Stimulated activated CD8-positive, alpha-beta memory T cell treated with anti-CD3 and anti-CD28 coated beads, Interleukin-7, amount 100 ng/mL, for 48 hours (primary cell): ENCODE measurements at regions not wholly inside any gene's neighbourhood (a gene's known extent, or its start where the extent isn't known, plus 50 kb on each side); places are given as distances from the start of the nearest gene placed in this dataset.
"Not testable (repeated sequence)": the region's sequence is repeated elsewhere in the genome, so short reads cannot be mapped to it uniquely, and the experiment has no call there.

ENCODE experiments used
- DNase-seq, 2 donors: peaks; one replicate each; pipeline ENCODE4 v3.0.0-alpha.2; 2020; ENCODE audit warnings: low read depth in 1 of 2; ENCODE audit errors: extremely low read depth in 1 of 2

DNA sequence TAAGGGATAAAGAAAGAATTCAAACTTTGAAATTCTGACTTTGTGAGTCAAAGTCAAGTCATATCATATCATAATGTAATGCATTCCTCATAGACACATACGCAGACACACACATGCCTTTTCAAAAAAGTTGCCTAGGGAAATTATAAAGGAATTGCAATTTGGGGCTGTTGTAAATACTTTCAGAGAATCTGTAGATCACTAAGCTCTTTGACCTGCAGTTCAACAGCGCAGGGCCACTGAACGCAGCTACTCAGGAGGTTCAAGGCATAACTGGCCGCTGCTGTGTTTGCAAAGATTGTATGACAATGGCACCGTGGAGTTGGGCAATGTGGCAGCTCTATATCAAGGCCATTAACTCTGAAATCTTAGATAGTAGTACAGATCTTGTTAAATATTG lies 188.4 kb upstream of the THRB start:
- DNase-seq = no peak

DNA sequence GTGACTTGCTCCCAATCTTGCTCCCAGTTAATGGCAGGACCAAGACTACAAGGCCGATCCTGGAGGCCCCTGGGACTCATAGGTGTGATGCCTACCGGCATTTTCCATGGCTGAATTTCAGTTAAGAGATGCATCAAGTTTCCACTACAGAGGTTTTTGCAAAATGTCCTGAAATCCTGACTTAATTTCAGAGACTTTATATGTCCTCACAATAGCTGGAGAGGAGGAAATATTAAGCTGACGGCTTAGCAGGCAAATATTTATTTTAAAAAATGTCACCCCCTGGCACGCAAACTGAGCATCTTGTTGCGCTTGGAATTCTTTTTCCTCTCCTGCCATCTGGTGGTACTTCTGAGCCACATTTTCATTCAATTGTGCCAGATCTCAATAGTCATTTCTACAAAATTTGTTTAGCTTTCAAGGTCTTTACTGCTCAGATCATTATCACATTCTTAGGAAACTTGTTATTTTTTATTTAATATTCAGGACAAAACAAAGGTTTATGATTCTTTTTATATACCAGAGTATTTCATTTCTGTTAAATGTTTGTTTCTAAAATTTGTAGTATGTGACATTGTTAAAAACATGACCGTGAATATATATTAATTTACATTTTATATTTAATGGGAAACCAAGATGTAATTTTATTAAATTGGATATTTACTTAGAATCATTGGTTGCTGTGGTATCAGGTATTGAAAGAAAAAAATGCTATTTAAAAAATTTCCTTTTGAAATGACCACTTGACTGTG lies 189.2 kb upstream of the THRB start:
- DNase-seq = no peak

DNA sequence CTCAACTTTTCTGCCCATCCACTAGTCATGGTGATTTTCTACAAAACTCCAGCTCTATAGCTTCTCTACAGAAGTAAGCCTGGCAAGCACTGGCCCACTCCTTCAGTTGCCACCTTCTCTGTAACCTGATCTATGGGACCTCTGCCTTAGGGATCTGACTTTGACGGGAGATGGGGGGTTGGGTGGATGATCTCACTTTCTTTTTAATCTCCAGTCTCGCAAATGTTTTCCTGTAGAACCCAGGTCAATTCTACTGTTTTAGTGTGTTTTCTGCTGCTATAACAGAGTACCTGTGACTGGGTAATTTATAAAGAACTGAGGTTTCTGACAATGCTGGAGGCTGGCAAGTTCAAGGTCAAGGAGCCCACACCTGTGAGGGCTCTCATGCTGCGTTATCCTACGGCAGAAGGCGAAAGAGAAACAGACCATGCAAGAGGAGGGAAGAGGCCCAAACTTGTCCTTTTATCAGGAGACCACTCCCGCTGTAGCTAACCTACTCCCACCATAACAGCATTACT lies 189.9 kb upstream of the THRB start:
- DNase-seq = no peak

DNA sequence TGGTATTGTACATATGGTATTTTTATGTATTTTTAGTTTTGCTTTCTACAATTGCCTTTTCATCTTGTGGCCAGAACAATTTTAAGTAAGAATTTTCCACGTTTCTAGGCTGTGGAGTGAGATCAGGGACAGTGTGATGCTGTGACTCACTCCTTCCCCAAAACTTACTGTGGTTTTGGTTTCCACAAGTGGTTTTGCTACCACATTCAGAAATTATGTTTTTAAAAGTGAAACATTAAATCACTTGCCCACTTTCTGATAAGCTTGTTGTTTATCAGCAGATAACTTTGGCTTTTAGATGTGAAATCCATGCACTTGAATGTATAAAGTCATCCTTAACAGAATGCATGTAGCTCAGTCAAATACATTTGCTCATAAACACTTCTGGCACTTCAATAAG lies 192.2 kb upstream of the THRB start:
- DNase-seq = no peak

DNA sequence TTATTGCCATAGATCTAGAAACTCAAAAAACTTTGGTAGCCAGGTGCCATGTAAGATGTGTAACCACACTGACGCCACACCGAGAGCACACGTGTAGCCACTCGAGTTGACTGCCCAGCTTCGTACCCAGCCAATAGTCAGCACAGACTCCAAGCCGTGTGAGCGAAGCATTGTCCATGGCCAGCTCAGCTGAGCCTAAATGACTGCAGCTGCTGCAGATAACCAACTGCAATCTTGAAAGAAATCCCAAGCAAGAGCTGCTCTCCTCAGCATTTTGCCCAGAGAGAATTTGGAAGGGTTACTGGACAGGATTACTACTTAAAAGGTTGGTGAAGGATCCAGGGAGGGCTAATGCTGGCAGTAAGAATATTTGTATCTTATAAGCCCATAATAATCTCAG lies 193.0 kb upstream of the THRB start:
- no peak for DNase-seq

DNA sequence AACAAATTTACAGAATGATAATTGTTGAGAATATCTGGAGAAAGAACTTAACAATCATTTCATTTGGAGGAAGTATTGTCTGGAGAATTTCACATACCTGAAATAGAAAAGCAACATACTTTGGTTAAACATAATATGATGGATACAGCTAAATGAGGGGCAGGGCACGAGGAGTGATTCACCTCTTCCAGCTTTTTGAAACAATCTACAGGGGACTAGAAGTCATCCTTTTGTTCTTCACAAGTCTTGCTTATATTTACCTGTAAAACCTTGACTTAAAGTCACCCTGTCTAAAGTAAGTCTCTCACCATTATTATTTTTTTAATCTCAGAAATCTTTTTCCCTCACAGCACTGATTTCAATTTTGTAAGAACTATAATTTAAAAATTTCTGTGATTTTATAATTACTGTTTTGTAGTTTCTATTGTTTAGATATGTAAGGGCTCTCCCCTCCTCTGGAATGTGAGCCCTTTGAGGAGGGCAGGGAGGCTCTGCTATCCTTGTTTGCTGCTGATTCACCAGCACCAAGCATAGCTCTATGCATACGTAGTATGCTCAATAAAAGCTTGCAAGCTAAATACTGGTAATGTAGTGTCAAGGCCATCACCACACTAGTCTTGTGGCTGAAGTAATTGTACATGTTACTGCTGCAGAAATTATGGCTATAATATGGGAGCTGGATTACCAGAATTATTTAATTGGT lies 193.9 kb upstream of the THRB start:
- DNase-seq = no peak

DNA sequence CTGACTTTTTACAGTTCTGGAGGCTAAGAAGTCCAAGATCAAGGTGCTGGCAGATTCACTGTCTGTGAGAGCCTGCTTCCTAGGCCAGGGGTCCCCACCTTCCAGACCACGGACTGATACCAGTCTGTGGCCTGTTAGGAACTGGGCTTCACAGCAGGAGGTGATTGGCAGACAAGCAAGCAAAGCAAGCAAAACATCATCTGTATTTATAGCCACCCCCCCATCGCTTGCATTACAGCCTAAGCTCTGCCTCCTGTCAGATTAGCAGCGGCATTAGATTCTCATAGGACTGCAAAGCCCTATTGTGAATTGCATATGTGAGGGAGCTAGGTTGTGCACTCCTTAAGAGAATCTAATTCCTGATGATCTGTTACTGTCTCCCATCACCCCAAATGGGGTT lies 194.7 kb upstream of the THRB start:
- no peak for DNase-seq

DNA sequence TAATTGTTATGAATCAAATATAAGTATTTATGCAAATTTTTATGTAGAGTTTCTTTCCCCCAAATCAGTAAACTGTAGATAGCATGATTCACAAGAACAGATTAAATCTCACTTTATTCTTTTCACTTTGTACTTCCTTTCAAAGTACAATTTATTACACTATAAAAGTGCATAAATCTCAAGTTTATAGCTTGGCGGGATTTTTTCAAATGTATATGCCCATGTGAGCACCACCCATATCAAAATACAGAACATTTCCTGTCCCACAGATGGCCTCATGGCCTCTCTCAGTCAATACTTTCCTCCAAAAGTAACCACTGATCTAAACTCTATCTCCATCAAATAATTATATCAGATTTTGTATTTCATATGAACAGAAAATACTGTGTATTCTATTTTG lies 196.1 kb upstream of the THRB start:
- no peak for DNase-seq

DNA sequence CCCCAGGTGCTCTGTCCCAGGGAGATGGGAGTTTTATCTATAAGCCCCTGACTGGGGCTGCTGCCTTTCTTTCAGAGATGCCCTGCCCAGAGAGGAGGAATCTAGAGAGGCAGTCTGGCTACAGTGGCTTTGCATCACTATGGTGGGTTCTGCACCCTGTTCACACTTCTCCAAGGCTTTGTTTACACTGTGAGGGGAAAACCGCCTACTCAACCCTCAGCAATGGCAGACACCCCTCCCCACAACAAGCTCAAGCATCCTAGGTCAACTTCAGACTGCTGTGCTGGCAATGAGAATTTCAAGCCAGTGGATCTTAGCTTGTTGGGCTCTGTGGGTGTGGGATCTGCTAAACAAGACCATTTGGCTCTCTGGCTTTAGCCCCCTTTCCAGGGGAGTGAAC lies 204.4 kb upstream of the THRB start:
- not testable (repeated sequence) for DNase-seq

DNA sequence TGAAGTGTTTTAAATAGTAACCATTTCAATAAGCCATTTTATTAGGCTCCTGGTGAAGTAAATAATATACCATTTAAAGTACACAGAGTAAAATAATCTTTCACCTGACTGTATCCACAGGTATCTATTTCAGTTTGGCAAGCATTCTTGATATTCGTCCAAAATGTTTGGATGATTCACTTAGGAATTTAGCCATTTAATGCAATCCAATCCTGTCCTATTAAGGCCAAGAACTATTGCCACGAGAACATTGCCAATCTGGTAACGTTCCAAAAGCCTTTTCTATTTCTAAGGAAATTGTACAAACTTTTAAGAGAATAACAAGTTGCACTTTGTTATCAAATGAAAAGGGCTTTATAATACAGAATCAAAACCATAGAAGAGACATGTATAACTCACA lies 209.8 kb upstream of the THRB start:
- no peak for DNase-seq

DNA sequence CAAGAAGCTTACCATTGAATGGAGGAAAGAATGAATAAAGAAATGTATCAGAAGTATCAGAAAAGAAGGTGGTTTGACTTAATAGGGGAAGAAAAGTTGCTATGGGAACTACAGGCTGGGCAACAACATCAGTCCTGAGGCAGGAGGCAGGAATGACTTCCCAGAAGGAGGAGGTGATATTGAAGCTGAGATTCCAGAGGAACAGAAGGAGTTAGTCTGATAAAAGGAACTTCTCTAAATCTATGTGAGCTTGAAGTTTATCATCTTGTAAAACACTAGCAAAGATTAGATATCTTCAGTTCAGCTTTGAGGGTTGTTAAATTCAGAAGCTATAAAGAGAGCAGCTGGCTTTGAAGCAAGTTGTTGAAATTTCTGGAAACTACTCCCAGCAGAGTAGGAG lies 213.3 kb upstream of the THRB start:
- DNase-seq = no peak

DNA sequence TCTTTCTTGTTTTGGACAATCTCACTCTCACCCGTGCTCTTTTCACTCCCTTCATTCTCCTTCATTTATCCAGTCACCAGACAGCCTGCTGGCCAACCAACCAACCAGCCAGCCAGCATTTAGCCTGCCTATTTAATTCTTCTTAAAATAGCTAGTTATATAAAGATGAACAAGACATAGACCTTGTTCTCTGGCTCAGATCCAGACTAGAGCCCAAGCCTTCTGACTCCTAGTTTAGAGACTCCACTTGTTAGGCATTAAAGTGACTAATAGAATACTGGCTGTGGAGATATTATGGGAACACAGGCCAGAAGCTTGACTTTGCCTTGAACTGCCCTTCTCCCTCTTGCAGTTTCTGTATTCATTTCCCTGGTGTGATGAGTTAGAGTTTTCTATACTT lies 215.3 kb upstream of the THRB start:
- no peak for DNase-seq

DNA sequence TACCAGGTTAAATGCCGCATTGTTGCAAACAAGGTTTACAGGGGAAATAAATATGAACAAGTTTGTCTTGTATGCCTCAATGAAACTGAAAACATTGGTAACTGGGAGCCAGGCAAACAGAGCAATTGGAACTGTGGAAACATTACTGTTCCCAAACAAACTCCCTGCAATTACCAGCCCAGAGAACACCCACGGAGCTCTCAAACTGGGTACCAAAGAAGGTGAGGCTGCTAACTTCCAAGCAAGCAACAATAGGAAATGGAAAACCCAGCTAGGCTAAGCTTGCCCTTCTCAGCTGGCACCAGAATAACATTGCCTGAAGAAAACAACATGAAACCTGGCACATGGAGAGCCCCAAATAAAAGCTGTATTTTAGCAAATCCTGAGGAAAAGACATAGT lies 218.9 kb upstream of the THRB start:
- DNase-seq = no peak

DNA sequence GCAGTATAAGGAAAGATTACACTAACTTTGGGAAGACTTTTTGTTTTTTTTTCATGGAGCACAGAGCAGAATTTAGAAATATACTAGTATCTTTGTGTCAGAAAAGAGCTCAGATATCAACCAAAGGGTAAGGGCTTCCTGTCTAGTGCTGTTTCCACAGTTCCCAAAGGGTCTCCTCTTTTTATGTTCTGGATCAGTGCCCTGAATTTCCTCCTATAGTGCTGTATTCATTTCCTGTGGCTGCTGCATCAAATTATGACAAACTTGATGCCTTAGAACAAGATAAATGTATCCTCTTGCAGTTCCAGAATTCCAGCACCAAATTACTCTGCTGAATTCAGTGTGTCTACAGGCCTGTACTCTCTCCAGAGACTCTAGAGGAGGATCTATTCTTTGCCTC lies 219.8 kb upstream of the THRB start:
- no peak for DNase-seq

DNA sequence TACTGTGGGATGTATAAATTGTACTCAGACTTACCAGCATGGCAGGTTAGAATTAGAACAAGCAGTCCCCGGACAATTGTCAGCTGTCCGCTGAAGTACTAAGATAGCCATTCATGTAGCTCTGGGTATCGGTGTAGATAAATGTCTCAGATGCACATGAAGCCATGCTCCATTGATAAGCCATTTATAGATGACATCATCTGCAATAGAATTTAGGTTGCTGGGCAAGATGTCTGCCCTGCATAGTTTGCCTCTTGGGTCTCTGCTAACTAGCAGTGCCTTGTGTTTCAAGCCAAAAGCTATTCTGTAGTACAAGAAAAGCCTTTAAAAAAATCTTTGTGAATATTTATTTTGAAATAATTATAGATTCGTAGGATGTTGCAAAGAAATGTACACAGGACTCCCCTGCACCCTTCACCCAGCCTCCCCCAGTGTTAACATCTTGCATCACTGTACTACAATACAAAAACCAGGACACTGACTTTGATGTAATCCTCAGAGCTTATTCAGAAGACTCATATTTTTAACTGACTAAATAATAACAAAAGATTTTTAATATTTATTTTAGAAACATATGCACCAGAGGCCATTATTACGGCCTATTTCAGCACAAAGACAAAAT lies 220.6 kb upstream of the THRB start:
- DNase-seq = no peak

DNA sequence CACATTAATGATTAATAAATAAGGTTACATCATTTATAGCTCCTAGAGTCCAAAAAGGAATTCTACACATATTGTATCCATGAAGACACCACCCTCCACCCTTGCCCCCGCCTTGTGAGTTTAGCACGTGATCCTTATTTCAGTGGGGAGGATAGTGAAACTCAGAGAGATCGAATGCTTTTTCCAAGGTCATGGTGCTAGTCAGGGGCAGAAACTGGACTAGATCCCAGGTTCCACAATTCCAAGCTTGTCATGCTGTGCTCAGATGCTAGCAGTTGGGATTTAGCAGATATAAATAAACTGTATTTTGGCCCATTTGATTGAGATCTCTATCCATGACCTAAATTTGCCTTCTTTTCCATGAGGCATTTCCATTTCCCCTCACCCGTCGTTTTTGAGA lies 227.4 kb upstream of the THRB start:
- no peak for DNase-seq

DNA sequence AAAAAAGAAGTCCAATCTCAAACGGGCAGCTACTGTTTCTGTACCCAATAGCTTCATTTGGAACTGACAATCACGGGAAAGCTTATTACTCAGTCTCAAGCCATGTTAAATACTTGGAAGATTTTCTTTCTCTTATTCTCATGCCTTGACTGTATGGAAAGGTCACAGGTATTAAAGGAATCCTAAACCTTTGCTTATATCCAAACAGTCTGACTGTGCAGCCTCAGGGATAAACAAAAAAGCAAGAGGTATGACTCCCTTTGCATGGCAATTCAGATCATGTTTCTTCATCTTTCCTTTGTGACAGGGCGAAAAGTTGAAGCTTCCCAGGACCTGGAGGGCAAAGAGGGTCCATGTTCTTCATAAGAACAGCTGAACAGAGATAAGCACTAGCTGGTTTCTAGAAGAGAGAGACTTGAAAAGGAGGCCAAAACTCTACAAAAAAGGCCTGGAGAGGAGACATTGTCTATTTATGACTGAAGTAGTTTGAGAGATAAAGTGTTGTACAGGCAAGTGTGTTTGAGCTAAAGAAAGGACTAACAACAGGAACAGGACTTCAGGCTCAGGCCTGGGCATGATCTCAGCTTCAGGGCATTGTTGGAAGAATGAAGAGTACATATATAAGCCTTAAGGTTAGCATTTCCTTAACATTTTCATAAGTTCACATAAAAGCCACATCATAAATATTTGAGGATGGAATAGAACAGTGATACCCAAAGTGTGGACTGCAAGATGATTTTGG lies 231.0 kb upstream of the THRB start:
- DNase-seq = no peak

DNA sequence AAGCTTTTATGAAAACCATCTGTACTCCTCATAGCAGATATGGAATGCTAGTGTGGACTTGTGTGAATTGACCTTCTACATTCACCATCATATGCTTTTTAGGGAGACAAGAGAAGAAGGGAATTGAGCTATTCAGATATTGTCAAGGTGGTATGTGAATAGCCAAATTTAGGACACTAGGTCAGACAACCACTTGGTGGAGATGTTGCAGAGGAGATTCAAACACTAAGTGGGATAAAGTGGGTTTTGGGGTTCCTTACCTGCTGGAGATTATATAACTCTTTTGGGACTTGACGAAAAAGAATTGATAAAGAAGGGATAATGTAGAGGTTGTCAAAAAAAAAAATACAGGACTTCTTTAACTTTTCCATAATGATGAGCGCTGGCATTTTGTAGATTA lies 231.8 kb upstream of the THRB start:
- no peak for DNase-seq

DNA sequence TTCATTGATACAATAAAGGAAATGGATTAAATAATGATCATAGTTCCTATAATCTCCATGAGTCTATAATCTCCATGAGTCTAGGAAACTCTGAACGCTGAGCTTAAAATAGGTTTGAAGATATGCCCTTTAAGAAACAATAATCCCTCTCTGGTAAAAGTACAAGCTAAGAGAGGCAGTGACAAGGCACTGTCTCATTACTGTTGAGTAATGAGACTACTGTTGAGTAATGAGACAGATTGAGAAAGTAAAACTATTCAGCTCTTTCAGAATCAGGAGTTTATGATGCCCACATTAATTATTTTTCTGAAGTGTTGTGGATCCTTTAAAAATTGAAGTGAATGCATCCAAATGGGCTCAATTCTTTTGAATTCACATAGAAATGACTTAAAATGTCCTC lies 235.5 kb upstream of the THRB start:
- no peak for DNase-seq

DNA sequence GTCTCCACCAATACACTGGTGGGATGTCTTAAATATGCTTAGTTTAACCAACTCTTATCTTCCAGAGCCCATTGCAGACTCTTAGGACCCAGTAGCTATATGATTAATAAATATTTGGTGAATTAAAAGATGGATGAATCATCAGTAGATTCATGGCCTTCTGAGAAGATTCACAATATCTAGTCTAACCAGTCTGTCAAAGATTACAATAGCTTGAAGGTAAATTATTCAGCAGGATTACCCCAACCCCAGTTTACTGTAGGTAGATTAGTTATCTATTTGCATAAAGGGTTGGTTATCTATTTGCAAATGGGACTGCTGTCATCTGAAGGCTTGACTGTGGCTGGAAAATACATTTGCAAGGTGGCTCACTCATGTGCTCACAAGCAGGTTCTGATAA lies 239.4 kb upstream of the THRB start:
- DNase-seq = no peak

DNA sequence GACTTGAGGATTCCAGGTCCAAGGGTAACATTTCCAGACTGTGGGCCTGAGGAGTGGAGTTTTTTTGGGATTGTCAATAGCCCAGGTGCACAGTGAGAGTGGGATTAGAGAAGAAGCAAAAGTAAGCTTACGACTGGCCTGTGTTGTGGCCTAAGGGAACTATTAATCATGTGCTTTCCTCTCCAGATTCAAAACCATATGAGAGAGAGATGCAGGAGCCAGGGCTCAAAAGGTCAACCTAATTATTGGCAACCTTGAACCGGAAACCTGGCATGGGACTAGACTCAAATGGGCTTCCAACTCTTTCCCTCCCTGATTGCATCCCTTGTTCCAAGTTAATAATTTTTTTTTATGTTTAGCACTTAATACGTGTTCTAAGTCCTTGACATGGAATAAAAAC lies 242.1 kb upstream of the THRB start:
- DNase-seq = no peak
